Activated naive CD4-positive, alpha-beta T cell treated with anti-CD3 and anti-CD28 coated beads, Interleukin-2, amount 50 U/mL, for 24 hours (primary cell): ENCODE measurements at regions not wholly inside any gene's neighbourhood (a gene's known extent, or its start where the extent isn't known, plus 50 kb on each side); places are given as distances from the start of the nearest gene placed in this dataset.
"Not testable (repeated sequence)": the region's sequence is repeated elsewhere in the genome, so short reads cannot be mapped to it uniquely, and the experiment has no call there.

ENCODE experiments used
- H3K27ac Mint-ChIP-seq: one replicate; pipeline ENCODE4 v1.8.0; 2021; ENCODE audit warnings: mild to moderate bottlenecking, mixed read lengths
- H3K27me3 Mint-ChIP-seq: one replicate; pipeline ENCODE4 v1.8.0; 2021; ENCODE audit warnings: mixed read lengths
- H3K36me3 Mint-ChIP-seq: one replicate; pipeline ENCODE4 v1.8.0; 2021; ENCODE audit warnings: mixed read lengths
- H3K4me1 Mint-ChIP-seq: one replicate; pipeline ENCODE4 v1.8.0; 2021; ENCODE audit warnings: mixed read lengths
- H3K4me3 Mint-ChIP-seq: one replicate; pipeline ENCODE4 v1.8.0; 2021; ENCODE audit warnings: mild to moderate bottlenecking, mixed read lengths
- H3K9me3 Mint-ChIP-seq: one replicate; pipeline ENCODE4 v1.8.0; 2021; ENCODE audit warnings: mixed read lengths

DNA sequence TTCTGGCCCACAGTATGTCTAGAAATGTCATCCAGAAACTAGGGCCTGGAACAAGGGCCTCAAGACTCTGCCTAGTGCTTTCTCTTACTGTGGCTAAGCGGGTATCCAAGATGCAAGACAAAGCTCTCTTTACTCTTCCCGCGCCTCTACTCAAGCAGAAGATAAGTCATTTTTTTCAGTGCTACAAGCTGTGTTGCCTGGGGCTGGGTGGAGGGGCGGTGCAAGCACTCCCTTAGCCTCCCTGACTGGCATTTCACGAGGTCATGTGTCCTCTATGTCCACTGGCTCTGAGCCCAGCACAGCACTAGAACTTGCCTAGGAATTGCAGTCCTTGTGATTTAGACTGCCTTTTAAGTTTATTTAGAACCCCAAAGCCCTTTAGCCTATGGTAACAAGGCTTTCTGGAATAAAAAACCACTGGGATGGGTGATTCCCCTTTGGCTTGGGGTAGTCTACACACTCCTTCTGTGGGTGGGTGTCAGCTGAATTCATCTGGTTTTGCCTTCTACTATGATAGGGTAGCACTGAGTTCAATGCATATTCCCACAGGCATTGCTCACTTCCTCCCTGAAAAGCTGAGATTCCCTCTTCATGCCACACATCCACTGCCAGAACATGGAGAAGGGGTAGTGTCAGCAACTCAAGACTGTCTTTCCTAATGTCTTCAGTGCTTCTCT lies 371.8 kb upstream of the KCND2 start:
- Mint-ChIP-seq H3K36me3 (no peaks in the 10 kb centered on the region), H3K27ac (no peak overlapping the region), H3K4me3 (no peak overlapping the region), H3K27me3 (no peaks in the 10 kb centered on the region), H3K9me3 (peaks cover 23% of the 10 kb centered on the region), H3K4me1 (no peaks in the 10 kb centered on the region)

DNA sequence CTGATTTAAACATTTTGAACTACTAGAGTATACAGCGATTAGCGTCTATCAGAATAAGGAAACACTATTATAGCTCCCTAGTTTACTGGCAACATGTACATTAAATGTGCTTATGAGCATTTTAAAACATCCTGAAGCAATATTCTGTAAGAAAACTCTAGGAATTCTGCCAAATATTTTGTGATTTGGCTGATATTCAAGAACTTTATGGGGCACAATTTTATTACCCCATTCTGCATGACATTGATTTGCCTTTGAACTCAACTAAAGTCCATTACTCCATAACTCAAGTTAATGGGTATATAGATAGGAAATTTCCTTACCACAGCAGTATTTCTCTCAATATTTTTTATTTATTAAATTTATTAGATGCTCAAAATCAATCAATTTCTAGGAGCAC lies 369.9 kb upstream of the KCND2 start:
- peaks cover 17% of the 10 kb centered on the region for H3K9me3 Mint-ChIP-seq
- no peak overlapping the region for H3K4me3 Mint-ChIP-seq
- no peaks in the 10 kb centered on the region for H3K27me3 Mint-ChIP-seq
- H3K36me3 Mint-ChIP-seq, result no peaks in the 10 kb centered on the region
- H3K4me1 Mint-ChIP-seq, result no peaks in the 10 kb centered on the region
- no peak overlapping the region for H3K27ac Mint-ChIP-seq

DNA sequence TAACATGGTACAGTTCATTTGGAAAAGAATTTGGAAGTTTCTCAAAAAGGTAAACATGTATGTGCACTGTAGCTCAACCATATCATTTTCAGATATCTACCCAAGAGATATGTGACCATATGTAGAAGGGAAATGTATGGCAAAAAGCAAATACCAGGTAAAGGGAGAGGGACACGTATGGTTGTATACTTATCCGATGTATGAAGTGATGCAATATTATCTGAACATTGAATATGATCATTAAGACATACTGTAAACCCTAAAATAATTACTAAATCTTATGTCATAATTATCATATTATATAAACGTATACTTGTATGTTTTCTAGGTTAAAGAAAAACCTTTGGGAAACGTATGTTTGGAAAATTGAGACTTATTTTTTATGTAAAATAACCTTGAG lies 367.5 kb upstream of the KCND2 start:
- Mint-ChIP-seq H3K9me3 (peaks cover 11% of the 10 kb centered on the region), H3K27me3 (no peaks in the 10 kb centered on the region), H3K36me3 (no peaks in the 10 kb centered on the region), H3K4me1 (no peaks in the 10 kb centered on the region), H3K4me3 (no peak overlapping the region), H3K27ac (no peak overlapping the region)

DNA sequence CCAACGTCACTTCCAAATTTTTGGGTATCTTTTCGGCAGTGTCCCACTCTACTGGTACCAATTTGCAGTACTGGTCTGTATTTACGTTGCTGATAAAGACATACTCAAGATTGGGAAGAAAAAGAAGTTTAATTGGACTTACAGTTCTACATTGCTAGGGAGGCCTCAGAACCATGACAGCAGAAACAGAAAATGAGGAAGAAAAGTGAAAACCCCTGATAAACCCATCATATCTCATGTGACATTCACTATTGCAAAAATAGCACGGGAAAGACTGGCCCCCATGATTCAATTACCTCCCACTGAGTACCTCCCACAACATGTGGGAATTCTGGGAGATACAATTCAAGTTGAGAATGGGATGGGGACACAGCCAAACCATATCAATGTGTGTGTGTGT lies 364.0 kb upstream of the KCND2 start:
- H3K9me3 Mint-ChIP-seq, result peaks cover 8% of the 10 kb centered on the region
- H3K4me3 Mint-ChIP-seq, result no peak overlapping the region
- H3K27me3 Mint-ChIP-seq, result no peaks in the 10 kb centered on the region
- H3K36me3 Mint-ChIP-seq, result no peaks in the 10 kb centered on the region
- no peak overlapping the region for H3K27ac Mint-ChIP-seq
- no peaks in the 10 kb centered on the region for H3K4me1 Mint-ChIP-seq

DNA sequence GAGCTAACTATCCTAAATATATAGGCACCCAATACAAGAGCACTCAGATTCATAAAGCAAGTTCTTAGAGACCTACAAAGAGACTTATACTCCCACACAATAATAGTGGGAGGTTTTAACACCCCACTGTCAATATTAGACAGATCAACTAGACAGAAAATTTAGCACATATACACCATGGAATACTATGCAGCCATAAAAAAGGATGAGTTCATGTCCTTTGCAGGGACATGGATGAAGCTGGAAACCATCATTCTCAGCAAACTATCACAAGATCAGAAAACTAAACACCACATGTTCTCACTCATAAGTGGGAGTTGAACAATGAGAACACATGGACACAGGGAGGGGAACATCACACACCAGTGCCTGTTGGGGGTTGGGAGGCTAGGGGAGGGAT lies 358.9 kb upstream of the KCND2 start:
- not testable (repeated sequence) for H3K4me1 Mint-ChIP-seq, H3K36me3 Mint-ChIP-seq, H3K27me3 Mint-ChIP-seq, H3K4me3 Mint-ChIP-seq, H3K27ac Mint-ChIP-seq
- H3K9me3 Mint-ChIP-seq, result peaks cover 10% of the 10 kb centered on the region

DNA sequence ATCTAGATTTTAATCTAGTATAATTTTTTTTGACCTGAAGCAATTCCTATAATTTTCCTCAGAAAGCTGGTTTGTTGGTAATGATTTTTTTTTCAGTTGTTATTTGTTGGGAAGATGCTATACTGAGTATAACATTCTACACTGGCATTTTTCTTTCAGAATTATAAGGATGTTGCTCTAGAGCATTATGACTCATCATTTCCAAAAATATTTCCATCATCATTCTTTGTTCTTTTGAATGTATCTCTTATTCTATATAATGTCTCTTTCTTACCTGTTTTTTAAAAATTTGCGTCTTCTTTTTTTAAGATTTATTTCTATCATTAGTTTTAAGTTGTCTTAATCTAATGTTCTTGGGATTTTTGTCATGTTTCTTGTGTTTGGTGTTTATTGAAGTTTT lies 356.5 kb upstream of the KCND2 start:
- H3K27me3 Mint-ChIP-seq, result no peaks in the 10 kb centered on the region
- no peaks in the 10 kb centered on the region for H3K36me3 Mint-ChIP-seq
- no peak overlapping the region for H3K4me3 Mint-ChIP-seq

DNA sequence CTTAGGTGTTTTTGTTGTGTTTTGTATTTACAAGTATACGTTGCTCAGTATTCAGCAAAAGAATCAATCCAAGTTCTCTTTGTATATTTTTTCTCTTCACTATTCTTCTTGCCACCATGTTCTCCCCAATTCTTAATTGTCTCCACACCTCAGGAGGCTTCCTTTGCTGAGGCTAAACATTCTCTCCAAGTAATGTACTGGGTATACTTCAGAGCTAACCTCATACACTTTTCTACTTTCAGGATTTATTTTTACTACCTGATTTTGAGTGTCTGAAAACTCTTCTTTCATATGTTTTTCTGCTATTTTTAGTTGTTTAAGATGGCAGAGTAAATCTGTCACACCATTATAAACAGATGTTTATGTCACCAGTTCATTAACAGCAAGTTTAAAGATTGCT lies 354.8 kb upstream of the KCND2 start:
- no peak overlapping the region for H3K4me3 Mint-ChIP-seq
- no peak overlapping the region for H3K27ac Mint-ChIP-seq
- H3K4me1 Mint-ChIP-seq, result no peaks in the 10 kb centered on the region
- peaks cover 4% of the 10 kb centered on the region for H3K9me3 Mint-ChIP-seq
- H3K36me3 Mint-ChIP-seq, result no peaks in the 10 kb centered on the region
- H3K27me3 Mint-ChIP-seq, result no peaks in the 10 kb centered on the region

More for the DNA sequence above, 356.5 kb upstream of the KCND2 start:
- H3K27ac Mint-ChIP-seq, result no peak overlapping the region
- peaks cover 4% of the 10 kb centered on the region for H3K9me3 Mint-ChIP-seq
- H3K4me1 Mint-ChIP-seq, result no peaks in the 10 kb centered on the region

DNA sequence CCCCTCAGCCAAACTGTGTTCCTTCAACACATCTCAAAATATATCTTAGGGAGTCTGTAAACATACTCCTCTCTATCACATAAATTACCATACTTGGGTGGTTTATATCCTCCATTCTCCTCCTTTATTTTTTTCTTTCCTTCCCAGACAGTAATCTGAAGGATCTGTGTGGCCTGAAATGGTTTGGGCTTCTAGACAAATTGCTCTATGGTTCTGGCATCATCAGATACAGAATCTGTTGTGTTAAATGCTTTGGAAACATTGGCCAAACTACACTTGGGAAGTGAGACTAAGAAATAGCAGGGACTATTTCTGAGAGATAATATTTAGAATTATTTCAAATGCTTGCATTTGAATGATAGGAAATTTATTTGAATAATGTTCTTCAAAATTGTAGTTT lies 353.0 kb upstream of the KCND2 start:
- Mint-ChIP-seq H3K36me3 (no peaks in the 10 kb centered on the region), H3K4me1 (no peaks in the 10 kb centered on the region), H3K4me3 (no peak overlapping the region), H3K9me3 (peaks cover 4% of the 10 kb centered on the region), H3K27ac (no peak overlapping the region), H3K27me3 (no peaks in the 10 kb centered on the region)

DNA sequence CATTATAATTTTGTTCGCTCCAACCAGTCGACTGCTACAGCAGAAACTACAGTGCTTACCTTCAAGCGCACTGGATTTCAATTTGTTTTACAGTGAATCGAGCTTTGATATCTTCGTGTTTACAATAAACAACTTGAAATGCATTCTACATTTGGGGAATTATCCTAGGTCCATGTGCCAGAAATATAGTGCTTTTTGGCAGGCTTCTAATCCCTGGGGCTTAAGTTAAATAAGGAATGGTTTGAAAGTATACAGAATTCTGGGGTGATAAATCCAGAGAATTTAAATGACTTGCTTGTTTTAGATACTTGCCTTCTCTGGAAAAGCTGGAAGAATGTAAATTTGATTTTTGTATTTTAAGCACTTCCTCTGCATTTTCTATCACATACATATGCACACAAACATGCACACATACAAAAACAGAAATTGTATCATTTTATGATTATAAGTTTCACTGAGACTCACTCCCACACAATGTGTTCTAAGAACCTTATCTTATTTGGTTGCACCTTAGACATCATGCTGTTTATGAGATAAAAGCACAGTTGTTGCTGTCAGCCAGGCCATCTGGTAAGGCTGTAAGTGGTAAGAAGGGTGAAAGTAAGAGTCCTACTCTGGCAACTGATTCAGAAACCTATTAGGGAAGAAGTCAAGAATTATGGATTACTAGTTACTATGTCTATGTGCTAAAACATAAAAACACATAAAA lies 347.2 kb upstream of the KCND2 start:
- no peaks in the 10 kb centered on the region for H3K36me3 Mint-ChIP-seq
- no peaks in the 10 kb centered on the region for H3K9me3 Mint-ChIP-seq
- H3K4me1 Mint-ChIP-seq, result no peaks in the 10 kb centered on the region
- H3K27ac Mint-ChIP-seq, result no peak overlapping the region
- H3K27me3 Mint-ChIP-seq, result no peaks in the 10 kb centered on the region
- no peak overlapping the region for H3K4me3 Mint-ChIP-seq

DNA sequence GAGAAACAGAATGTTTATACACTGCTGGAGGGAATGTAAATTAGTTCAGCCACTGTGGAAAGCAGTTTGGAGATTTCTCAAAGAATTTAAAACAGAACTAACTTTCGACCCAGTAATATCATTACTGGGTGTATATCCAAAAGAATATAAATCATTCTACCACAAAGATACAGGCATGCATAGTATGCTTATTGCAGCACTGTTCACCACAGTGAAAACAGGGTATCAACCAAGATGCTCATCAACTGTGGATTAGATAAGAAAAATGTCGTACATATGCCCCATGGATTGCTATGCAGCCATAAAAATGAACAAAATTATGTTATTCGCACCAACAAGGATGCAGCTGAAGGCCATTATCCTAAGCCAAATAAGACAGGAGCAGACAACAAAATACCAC lies 343.1 kb upstream of the KCND2 start:
- Mint-ChIP-seq H3K9me3 (no peaks in the 10 kb centered on the region), H3K27me3 (no peaks in the 10 kb centered on the region), H3K27ac (no peak overlapping the region), H3K4me3 (no peak overlapping the region), H3K36me3 (no peaks in the 10 kb centered on the region), H3K4me1 (no peaks in the 10 kb centered on the region)

DNA sequence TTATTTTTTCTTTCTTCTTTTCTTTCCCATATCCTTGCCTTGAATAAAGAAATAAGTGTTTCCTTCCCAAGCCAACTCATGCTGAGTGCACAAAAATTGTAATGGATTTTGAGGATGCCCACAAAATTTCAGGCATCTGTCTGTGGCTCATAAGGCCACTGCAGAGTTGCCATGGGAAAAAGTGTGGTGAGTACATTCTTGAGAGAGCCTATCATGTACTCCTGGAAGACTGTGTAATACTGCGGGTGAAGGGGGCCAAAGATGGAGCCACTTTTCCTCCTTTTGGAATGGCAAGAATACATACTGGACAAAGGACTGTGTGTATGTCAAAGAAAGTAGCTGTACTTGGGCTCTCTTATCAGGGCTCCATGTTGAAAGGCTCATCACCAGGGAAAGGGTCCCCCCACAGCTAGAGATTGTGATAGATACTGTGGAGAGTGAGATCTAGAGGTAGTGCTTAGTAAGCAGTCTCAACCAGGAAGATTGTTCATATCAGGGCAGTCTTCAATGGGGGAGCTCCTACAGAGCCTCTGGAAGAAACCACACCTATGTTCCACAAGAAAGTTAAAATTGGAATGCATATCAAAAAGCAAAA lies 341.6 kb upstream of the KCND2 start:
- H3K36me3 Mint-ChIP-seq, result no peaks in the 10 kb centered on the region
- H3K4me1 Mint-ChIP-seq, result no peaks in the 10 kb centered on the region
- H3K27ac Mint-ChIP-seq, result no peak overlapping the region
- H3K9me3 Mint-ChIP-seq, result no peaks in the 10 kb centered on the region
- no peaks in the 10 kb centered on the region for H3K27me3 Mint-ChIP-seq
- no peak overlapping the region for H3K4me3 Mint-ChIP-seq

DNA sequence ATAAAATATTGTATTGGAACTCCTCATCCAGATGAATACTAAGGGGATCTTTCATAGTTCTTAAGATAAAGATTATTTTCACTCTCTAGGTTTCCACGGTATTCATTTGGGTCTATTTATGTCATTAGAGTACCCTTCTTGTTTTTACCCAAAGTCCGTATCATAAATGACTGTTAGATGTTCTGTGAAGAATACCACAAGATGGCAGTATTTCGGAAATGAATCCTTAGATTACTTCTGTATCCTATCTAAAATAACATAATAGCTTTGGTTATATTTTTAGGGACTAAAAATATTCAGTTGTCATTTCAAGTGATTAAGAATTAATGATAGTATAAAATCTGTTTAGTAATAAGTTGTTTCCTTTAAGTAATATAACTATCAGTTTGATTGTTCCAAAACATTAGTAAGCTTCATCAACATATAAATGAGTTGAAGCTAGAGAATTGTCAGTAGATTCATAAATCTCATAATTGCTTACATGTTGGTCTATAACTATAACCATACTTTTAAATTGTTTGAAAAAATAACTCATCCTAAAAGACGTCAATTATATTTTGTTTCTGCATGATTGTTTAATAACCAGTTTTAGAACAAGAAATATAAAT lies 337.5 kb upstream of the KCND2 start:
- H3K27me3 Mint-ChIP-seq, result no peaks in the 10 kb centered on the region
- no peak overlapping the region for H3K4me3 Mint-ChIP-seq
- no peaks in the 10 kb centered on the region for H3K36me3 Mint-ChIP-seq
- no peaks in the 10 kb centered on the region for H3K9me3 Mint-ChIP-seq
- H3K4me1 Mint-ChIP-seq, result no peaks in the 10 kb centered on the region
- H3K27ac Mint-ChIP-seq, result no peak overlapping the region

DNA sequence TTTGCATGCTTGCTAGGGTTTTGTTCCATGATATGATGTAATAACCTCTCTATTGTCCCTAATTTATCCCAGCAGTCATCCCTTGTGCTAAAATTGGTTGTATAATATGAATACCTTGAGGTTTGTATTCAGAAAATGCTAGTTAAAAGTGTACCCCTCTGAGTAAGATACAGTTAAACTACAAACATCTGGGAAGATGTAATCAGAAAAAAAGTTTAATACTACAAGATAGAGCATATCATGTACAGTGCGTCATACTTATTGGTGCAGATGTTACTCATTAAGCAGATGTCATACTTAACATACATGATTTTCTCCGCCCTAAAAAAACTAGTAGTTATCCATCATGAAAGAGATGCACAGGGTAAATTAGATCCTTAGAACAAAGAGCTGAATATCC lies 336.1 kb upstream of the KCND2 start:
- no peaks in the 10 kb centered on the region for H3K4me1 Mint-ChIP-seq
- no peaks in the 10 kb centered on the region for H3K27me3 Mint-ChIP-seq
- no peaks in the 10 kb centered on the region for H3K9me3 Mint-ChIP-seq
- H3K27ac Mint-ChIP-seq, result no peak overlapping the region
- no peak overlapping the region for H3K4me3 Mint-ChIP-seq
- H3K36me3 Mint-ChIP-seq, result no peaks in the 10 kb centered on the region

DNA sequence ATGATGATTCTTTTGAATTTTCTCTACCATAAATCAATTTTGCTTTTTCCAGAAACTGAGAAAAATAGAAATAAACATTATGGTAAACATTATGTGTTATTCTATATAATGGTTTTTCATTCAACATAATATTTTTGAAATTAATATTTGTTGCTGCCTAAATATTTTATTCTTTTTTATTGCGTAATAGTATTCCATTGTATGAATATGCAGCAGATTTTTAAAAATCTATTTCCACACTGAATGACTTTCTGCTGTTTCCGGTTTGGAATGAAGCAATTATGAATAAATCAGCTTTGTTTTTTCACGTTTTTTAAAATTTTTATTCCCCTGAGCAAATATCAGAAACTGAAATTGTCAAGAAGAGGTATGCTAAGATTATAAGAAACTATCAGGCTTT lies 335.2 kb upstream of the KCND2 start:
- Mint-ChIP-seq H3K27ac (no peak overlapping the region), H3K27me3 (no peaks in the 10 kb centered on the region), H3K9me3 (no peaks in the 10 kb centered on the region), H3K36me3 (no peaks in the 10 kb centered on the region), H3K4me1 (no peaks in the 10 kb centered on the region), H3K4me3 (no peak overlapping the region)

DNA sequence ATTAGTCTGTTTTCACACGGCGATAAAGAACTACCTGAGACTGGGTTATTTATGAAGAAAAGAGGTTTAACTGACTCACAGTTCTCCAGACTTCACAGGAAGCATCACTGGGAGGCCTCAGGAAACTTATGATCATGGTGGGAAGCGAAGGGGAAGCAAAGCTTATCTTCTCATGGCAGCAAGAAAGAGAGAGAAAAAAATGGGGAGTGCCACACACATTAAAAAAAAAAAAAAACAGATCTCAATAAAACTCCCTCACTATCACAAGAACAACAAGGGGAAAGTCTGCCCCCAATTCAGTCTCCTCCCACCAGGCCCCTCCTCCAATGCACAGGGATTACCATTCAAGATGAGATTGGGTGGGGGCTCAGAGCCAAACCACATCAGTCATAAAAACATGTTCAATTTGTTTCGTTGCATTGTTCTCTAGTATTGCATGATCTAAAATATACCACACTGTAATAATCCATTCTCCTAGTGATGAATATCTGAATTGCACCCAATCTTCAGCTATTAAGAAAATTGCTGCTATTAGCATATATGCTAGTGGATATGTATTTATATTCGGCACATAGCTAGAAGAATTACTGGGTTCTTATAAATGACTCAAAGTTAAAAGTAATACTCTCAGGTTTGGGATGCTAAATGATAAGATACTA lies 328.9 kb upstream of the KCND2 start:
- Mint-ChIP-seq H3K27me3 (no peaks in the 10 kb centered on the region), H3K27ac (no peak overlapping the region), H3K4me1 (no peaks in the 10 kb centered on the region), H3K4me3 (no peak overlapping the region), H3K36me3 (no peaks in the 10 kb centered on the region), H3K9me3 (no peaks in the 10 kb centered on the region)

DNA sequence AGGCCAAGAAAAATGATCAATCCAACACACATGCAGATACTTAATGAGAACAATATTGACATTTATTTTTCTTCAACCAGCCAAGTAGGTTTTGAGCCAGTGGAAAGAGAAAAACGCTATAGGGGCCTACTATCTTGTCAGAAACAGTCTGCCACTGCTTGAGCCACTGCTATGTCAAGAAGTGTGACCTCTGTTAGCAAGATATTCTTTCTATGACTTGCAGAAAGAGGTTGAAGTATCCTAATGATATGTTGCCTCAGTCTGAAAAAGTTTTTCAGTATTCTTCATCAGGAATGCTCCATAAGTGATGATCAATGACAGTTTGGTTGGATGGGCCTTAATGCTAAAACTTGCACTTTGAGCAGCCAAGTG lies 328.4 kb upstream of the KCND2 start:
- no peaks in the 10 kb centered on the region for H3K36me3 Mint-ChIP-seq
- no peak overlapping the region for H3K4me3 Mint-ChIP-seq
- no peaks in the 10 kb centered on the region for H3K9me3 Mint-ChIP-seq
- no peaks in the 10 kb centered on the region for H3K27me3 Mint-ChIP-seq
- H3K27ac Mint-ChIP-seq, result no peak overlapping the region
- H3K4me1 Mint-ChIP-seq, result no peaks in the 10 kb centered on the region
